ACC112 (cell line): ENCODE measurements at regions not wholly inside any gene's neighbourhood (a gene's known extent, or its start where the extent isn't known, plus 50 kb on each side); places are given as distances from the start of the nearest gene placed in this dataset.

Source experiments
- H2AFZ ChIP-seq: fragments of 200-600 bp; sonication (generic); one replicate; pipeline ENCODE4 v1.6.0; 2017; ENCODE audit warnings: antibody characterized with exemption, low read length; ENCODE audit not compliant: unreplicated experiment
- H3K27ac ChIP-seq: fragments of 200-600 bp; sonication (generic); 2 replicates; pipeline ENCODE4 v1.5.1; 2014; ENCODE audit warnings: low read depth, mild to moderate bottlenecking, antibody characterized with exemption, low read length, moderate library complexity
- H3K27me3 ChIP-seq: fragments of 200-600 bp; sonication (generic); 2 replicates; pipeline ENCODE4 v1.6.1; 2014; ENCODE audit warnings: mild to moderate bottlenecking, antibody characterized with exemption, low read length, moderate library complexity, mixed read lengths; ENCODE audit not compliant: insufficient read depth
- H3K36me3 ChIP-seq: fragments of 200-600 bp; sonication (generic); 2 replicates; pipeline ENCODE4 v1.6.1; 2016; ENCODE audit warnings: mild to moderate bottlenecking, antibody characterized with exemption, low read length, moderate library complexity, mixed read lengths; ENCODE audit not compliant: insufficient read depth
- H3K4me1 ChIP-seq: fragments of 200-600 bp; sonication (generic); one replicate; pipeline ENCODE4 v1.6.1; 2016; ENCODE audit warnings: low read length, mixed read lengths; ENCODE audit not compliant: insufficient read depth, unreplicated experiment, control insufficient read depth
- H3K4me3 ChIP-seq: fragments of 200-600 bp; sonication (generic); 2 replicates; pipeline ENCODE4 v1.5.1; 2014; ENCODE audit warnings: mild to moderate bottlenecking, low read depth, low read length
- H3K79me2 ChIP-seq: fragments of 200-600 bp; sonication (generic); one replicate; pipeline ENCODE4 v1.6.0; 2016; ENCODE audit warnings: low read length; ENCODE audit not compliant: control insufficient read depth, unreplicated experiment, insufficient read depth

GRCh38 chr12:22893878-22894277 lies 268.9 kb downstream of the ETNK1 start:
- peaks cover 20% of the 10 kb centered on the region; the same call in 1 of the 2 replicates for H3K27me3 ChIP-seq
- no peak overlapping the region for H2AFZ ChIP-seq
- no peaks in the 10 kb centered on the region for H3K79me2 ChIP-seq
- no peak overlapping the region for H3K27ac ChIP-seq
- no peaks in the 10 kb centered on the region for H3K36me3 ChIP-seq
- no peak overlapping the region for H3K4me3 ChIP-seq
- no peaks in the 10 kb centered on the region for H3K4me1 ChIP-seq

GRCh38 chr12:22899184-22899583 lies 274.2 kb downstream of the ETNK1 start:
- Histone ChIP-seq H3K4me3 (no peak overlapping the region), H2AFZ (no peak overlapping the region), H3K27me3 (peaks cover 29% of the 10 kb centered on the region; the same call in 1 of the 2 replicates), H3K36me3 (no peaks in the 10 kb centered on the region), H3K27ac (no peak overlapping the region), H3K4me1 (no peaks in the 10 kb centered on the region), H3K79me2 (no peaks in the 10 kb centered on the region)

GRCh38 chr12:22900401-22900800 lies 275.4 kb downstream of the ETNK1 start:
- no peak overlapping the region for H3K4me3 ChIP-seq
- H3K36me3 ChIP-seq = no peaks in the 10 kb centered on the region
- no peaks in the 10 kb centered on the region for H3K4me1 ChIP-seq
- no peaks in the 10 kb centered on the region for H3K79me2 ChIP-seq
- no peak overlapping the region for H2AFZ ChIP-seq
- no peak overlapping the region for H3K27ac ChIP-seq
- peaks cover 29% of the 10 kb centered on the region for H3K27me3 ChIP-seq

GRCh38 chr12:22904485-22904884 lies 279.5 kb downstream of the ETNK1 start:
- Histone ChIP-seq H2AFZ (no peak overlapping the region), H3K27me3 (peaks cover 12% of the 10 kb centered on the region), H3K4me3 (no peak overlapping the region), H3K36me3 (no peaks in the 10 kb centered on the region), H3K27ac (no peak overlapping the region), H3K4me1 (no peaks in the 10 kb centered on the region), H3K79me2 (no peaks in the 10 kb centered on the region)

- Histone ChIP-seq H2AFZ (no peak overlapping the region), H3K4me3 (no peak overlapping the region), H3K79me2 (no peaks in the 10 kb centered on the region), H3K27ac (no peak overlapping the region), H3K27me3 (peaks cover 82% of the 10 kb centered on the region), H3K4me1 (no peaks in the 10 kb centered on the region), H3K36me3 (no peaks in the 10 kb centered on the region)
Measured at GRCh38 chr12:22916241-22916640, 291.3 kb downstream of the ETNK1 start.

GRCh38 chr12:22916815-22917214 lies 291.8 kb downstream of the ETNK1 start:
- Histone ChIP-seq H3K79me2 (no peaks in the 10 kb centered on the region), H3K27ac (no peak overlapping the region), H3K36me3 (no peaks in the 10 kb centered on the region), H3K4me1 (no peaks in the 10 kb centered on the region), H2AFZ (no peak overlapping the region), H3K27me3 (peaks cover 84% of the 10 kb centered on the region), H3K4me3 (no peak overlapping the region)

- Histone ChIP-seq H3K4me1 (no peaks in the 10 kb centered on the region), H3K79me2 (no peaks in the 10 kb centered on the region), H3K27me3 (peaks cover 55% of the 10 kb centered on the region), H3K27ac (no peak overlapping the region), H2AFZ (no peak overlapping the region), H3K4me3 (no peak overlapping the region), H3K36me3 (no peaks in the 10 kb centered on the region)
Measured at GRCh38 chr12:22919883-22920282, 294.9 kb downstream of the ETNK1 start.

GRCh38 chr12:22923768-22924167 lies 298.8 kb downstream of the ETNK1 start:
- Histone ChIP-seq H3K27ac (no peak overlapping the region), H3K4me1 (no peaks in the 10 kb centered on the region), H3K27me3 (peaks cover 19% of the 10 kb centered on the region), H3K4me3 (no peak overlapping the region), H3K79me2 (no peaks in the 10 kb centered on the region), H3K36me3 (no peaks in the 10 kb centered on the region), H2AFZ (no peak overlapping the region)

GRCh38 chr12:22924391-22924790 lies 299.4 kb downstream of the ETNK1 start:
- Histone ChIP-seq H2AFZ (no peak overlapping the region), H3K27me3 (peaks cover 13% of the 10 kb centered on the region; the same call in 1 of the 2 replicates), H3K27ac (no peak overlapping the region), H3K79me2 (no peaks in the 10 kb centered on the region), H3K36me3 (no peaks in the 10 kb centered on the region), H3K4me1 (no peaks in the 10 kb centered on the region), H3K4me3 (no peak overlapping the region)

- no peak overlapping the region for H2AFZ ChIP-seq
- H3K27me3 ChIP-seq = peaks cover 10% of the 10 kb centered on the region; the same call in 1 of the 2 replicates
- no peaks in the 10 kb centered on the region for H3K4me1 ChIP-seq
- no peaks in the 10 kb centered on the region for H3K36me3 ChIP-seq
- no peak overlapping the region for H3K4me3 ChIP-seq
- H3K79me2 ChIP-seq = no peaks in the 10 kb centered on the region
- no peak overlapping the region for H3K27ac ChIP-seq
Measured at GRCh38 chr12:22925623-22926022, 300.7 kb downstream of the ETNK1 start.

- no peak overlapping the region for H2AFZ ChIP-seq
- H3K79me2 ChIP-seq = no peaks in the 10 kb centered on the region
- H3K4me1 ChIP-seq = no peaks in the 10 kb centered on the region
- H3K36me3 ChIP-seq = no peaks in the 10 kb centered on the region
- no peaks in the 10 kb centered on the region for H3K27me3 ChIP-seq
- H3K4me3 ChIP-seq = no peak overlapping the region
- no peak overlapping the region for H3K27ac ChIP-seq
Measured at GRCh38 chr12:22932431-22932830, 307.5 kb downstream of the ETNK1 start.
